ENCODE measurements at regions not wholly inside any gene's neighbourhood (a gene's known extent, or its start where the extent isn't known, plus 50 kb on each side); places are given as distances from the start of the nearest gene placed in this dataset.

GRCh38 chr22:48811885-48812284 is 1015.8 kb downstream of the BRD1 start:
- peaks cover 0 to 34% (median 0%) of the 10 kb centered on the region in 3 donors for H3K27me3 ChIP-seq
- H3K36me3 ChIP-seq, result no peaks in the 10 kb centered on the region
- H3K4me1 ChIP-seq, result no peaks in the 10 kb centered on the region
- no peak for DNase-seq
- H3K9me3 ChIP-seq, result peaks cover 0 to 10% (median 0%) of the 10 kb centered on the region in 4 donors
- intact Hi-C loops (cut with DNase I; ENCODE audit: low total_unique reads), result no loop called here
- H3K4me3 ChIP-seq, result no peak overlapping the region
- no peak for TF ChIP-seq EP300 (IDR thresholded peaks at IDR 0.05)
- TF ChIP-seq POLR2AphosphoS5 (IDR thresholded peaks at IDR 0.05), result no peak
- TF ChIP-seq POLR2A (IDR thresholded peaks at IDR 0.05), result no peak
- TF ChIP-seq CTCF (IDR thresholded peaks at IDR 0.05), result no peak
- H3K27ac ChIP-seq, result no peak overlapping the region
- 67 to 78% (median 74%) methylated on average over 7 of the region's 7 CpGs for WGBS, 5 donors

GRCh38 chr22:48808038-48808960 is 1019.4 kb downstream of the BRD1 start:
- intact Hi-C loops (cut with DNase I; ENCODE audit: low total_unique reads), result loop anchor here (10.0 kb wide), 1 partner anchor 57 kb away; no protein-coding TSS in a partner anchor
- H3K36me3 ChIP-seq, result no peaks in the 10 kb centered on the region
- no peaks in the 10 kb centered on the region for H3K9me3 ChIP-seq
- no peak overlapping the region for H3K27ac ChIP-seq
- H3K4me1 ChIP-seq, result no peaks in the 10 kb centered on the region
- TF ChIP-seq CTCF (IDR thresholded peaks at IDR 0.05), result no peak
- TF ChIP-seq POLR2A (IDR thresholded peaks at IDR 0.05), result no peak
- no peak for TF ChIP-seq EP300 (IDR thresholded peaks at IDR 0.05)
- no peak for TF ChIP-seq POLR2AphosphoS5 (IDR thresholded peaks at IDR 0.05)
- peaks cover 0 to 58% (median 0%) of the 10 kb centered on the region in 3 donors for H3K27me3 ChIP-seq
- WGBS, 5 donors, result 68 to 91% (median 87%) methylated on average over 5 to 7 of the region's 7 CpGs
- DNase-seq, result no peak
- H3K4me3 ChIP-seq, result no peak overlapping the region

- Histone ChIP-seq H3K4me1 (no peaks in the 10 kb centered on the region), H3K4me3 (no peak overlapping the region), H3K27me3 (peaks cover 0 to 61% (median 0%) of the 10 kb centered on the region in 3 donors), H3K9me3 (no peaks in the 10 kb centered on the region), H3K36me3 (no peaks in the 10 kb centered on the region), H3K27ac (no peak overlapping the region)
- TF ChIP-seq POLR2A (IDR thresholded peaks at IDR 0.05) (no peak), CTCF (IDR thresholded peaks at IDR 0.05) (no peak), POLR2AphosphoS5 (IDR thresholded peaks at IDR 0.05) (no peak), EP300 (IDR thresholded peaks at IDR 0.05) (no peak)
- intact Hi-C loops (cut with DNase I; ENCODE audit: low total_unique reads), result loop anchor here (10.0 kb wide), 1 partner anchor 58 kb away; no protein-coding TSS in a partner anchor
- WGBS, 5 donors, result 86 to 92% (median 88%) methylated on average over 17 of the region's 17 CpGs
- no peak for DNase-seq
These were observed 1020.5 kb downstream of the BRD1 start for GRCh38 chr22:48807155-48807554.

GRCh38 chr22:48806227-48806781 is 1021.4 kb downstream of the BRD1 start:
- Histone ChIP-seq H3K27me3 (peaks cover 0 to 56% (median 0%) of the 10 kb centered on the region in 3 donors), H3K4me1 (no peaks in the 10 kb centered on the region), H3K9me3 (no peaks in the 10 kb centered on the region), H3K36me3 (no peaks in the 10 kb centered on the region), H3K27ac (no peak overlapping the region), H3K4me3 (no peak overlapping the region)
- TF ChIP-seq CTCF (IDR thresholded peaks at IDR 0.05) (no peak), EP300 (IDR thresholded peaks at IDR 0.05) (no peak), POLR2A (IDR thresholded peaks at IDR 0.05) (no peak), POLR2AphosphoS5 (IDR thresholded peaks at IDR 0.05) (no peak)
- WGBS, 5 donors, result 33 to 57% (median 42%) methylated on average over 11 to 16 of the region's 16 CpGs
- intact Hi-C loops (cut with DNase I; ENCODE audit: low total_unique reads), result loop anchor here (10.0 kb wide), 1 partner anchor 58 kb away; no protein-coding TSS in a partner anchor
- DNase-seq, result no peak
